ENCODE measurements at regions not wholly inside any gene's neighbourhood (a gene's known extent, or its start where the extent isn't known, plus 50 kb on each side); places are given as distances from the start of the nearest gene placed in this dataset.

GRCh38 chr1:57926025-57926552, 502.2 kb upstream of the DAB1 start:
- H3K36me3 ChIP-seq = no peaks in the 10 kb centered on the region
- WGBS, 5 donors = 65 to 77% (median 69%) methylated on average over 4 of the region's 4 CpGs
- no peaks in the 10 kb centered on the region for H3K4me1 ChIP-seq
- no peak for DNase-seq
- no peaks in the 10 kb centered on the region for H3K27me3 ChIP-seq (replicated peaks in 1 of 7)
- no peak overlapping the region for H3K4me3 ChIP-seq
- H3K9me3 ChIP-seq = no peaks in the 10 kb centered on the region
- TF ChIP-seq POLR2AphosphoS5 (IDR thresholded peaks at IDR 0.05) (no peak), CTCF (IDR thresholded peaks at IDR 0.05 in 8 of 11, conservative IDR thresholded peaks at IDR 0.05 in 3 of 11) (no peak), POLR2A (IDR thresholded peaks at IDR 0.05) (no peak)
- intact Hi-C loops (cut with DNase I; ENCODE audit: low total_unique reads) = no loop called here
- H3K27ac ChIP-seq = no peak overlapping the region

GRCh38 chr1:57925226-57925625, 501.4 kb upstream of the DAB1 start:
- Histone ChIP-seq H3K36me3 (no peaks in the 10 kb centered on the region), H3K4me3 (no peak overlapping the region), H3K9me3 (no peaks in the 10 kb centered on the region), H3K27ac (no peak overlapping the region), H3K4me1 (no peaks in the 10 kb centered on the region), H3K27me3 (replicated peaks in 1 of 7) (no peaks in the 10 kb centered on the region)
- DNase-seq = no peak
- WGBS, 5 donors = 69 to 86% (median 82%) methylated on average over 2 of the region's 2 CpGs
- intact Hi-C loops (cut with DNase I; ENCODE audit: low total_unique reads) = no loop called here
- TF ChIP-seq POLR2AphosphoS5 (IDR thresholded peaks at IDR 0.05) = no peak

- intact Hi-C loops (cut with DNase I; ENCODE audit: low total_unique reads) = no loop called here
- no peak overlapping the region for H3K27ac ChIP-seq
- H3K9me3 ChIP-seq = no peaks in the 10 kb centered on the region
- no peaks in the 10 kb centered on the region for H3K27me3 ChIP-seq (replicated peaks in 1 of 7)
- no peak for TF ChIP-seq CTCF (IDR thresholded peaks at IDR 0.05 in 8 of 11, conservative IDR thresholded peaks at IDR 0.05 in 3 of 11)
- no peak for TF ChIP-seq POLR2A (IDR thresholded peaks at IDR 0.05)
- no peak for TF ChIP-seq POLR2AphosphoS5 (IDR thresholded peaks at IDR 0.05)
- H3K4me1 ChIP-seq = no peaks in the 10 kb centered on the region
- no peak for DNase-seq
- no peaks in the 10 kb centered on the region for H3K36me3 ChIP-seq
- no peak overlapping the region for H3K4me3 ChIP-seq
Observed at GRCh38 chr1:57922130-57922529, 498.3 kb upstream of the DAB1 start.

GRCh38 chr1:57916041-57916440, 492.2 kb upstream of the DAB1 start:
- H3K36me3 ChIP-seq = no peaks in the 10 kb centered on the region
- no peak overlapping the region for H3K4me3 ChIP-seq
- no peak for TF ChIP-seq POLR2A (IDR thresholded peaks at IDR 0.05)
- TF ChIP-seq POLR2AphosphoS5 (IDR thresholded peaks at IDR 0.05) = no peak
- no peak for TF ChIP-seq CTCF (IDR thresholded peaks at IDR 0.05 in 8 of 11, conservative IDR thresholded peaks at IDR 0.05 in 3 of 11)
- H3K27me3 ChIP-seq (replicated peaks in 1 of 7) = peaks cover 0 to 4% (median 0%) of the 10 kb centered on the region in 7 donors
- 82 to 91% (median 85%) methylated on average over 6 of the region's 6 CpGs for WGBS, 5 donors
- H3K9me3 ChIP-seq = peaks cover 0 to 5% (median 0%) of the 10 kb centered on the region in 8 donors
- intact Hi-C loops (cut with DNase I; ENCODE audit: low total_unique reads) = no loop called here
- DNase-seq = no peak
- H3K27ac ChIP-seq = no peak overlapping the region
- no peaks in the 10 kb centered on the region for H3K4me1 ChIP-seq

- Histone ChIP-seq H3K36me3 (no peaks in the 10 kb centered on the region), H3K27me3 (replicated peaks in 1 of 7) (peaks cover 0 to 5% (median 0%) of the 10 kb centered on the region in 7 donors), H3K27ac (no peak overlapping the region), H3K4me3 (no peak overlapping the region), H3K4me1 (no peaks in the 10 kb centered on the region), H3K9me3 (peaks cover 0 to 5% (median 0%) of the 10 kb centered on the region in 8 donors)
- 75 to 93% (median 81%) methylated on average over 4 of the region's 4 CpGs for WGBS, 5 donors
- TF ChIP-seq POLR2A (IDR thresholded peaks at IDR 0.05) = no peak
- TF ChIP-seq POLR2AphosphoS5 (IDR thresholded peaks at IDR 0.05) = no peak
- no peak for TF ChIP-seq CTCF (IDR thresholded peaks at IDR 0.05 in 8 of 11, conservative IDR thresholded peaks at IDR 0.05 in 3 of 11)
- intact Hi-C loops (cut with DNase I; ENCODE audit: low total_unique reads) = no loop called here
- no peak for DNase-seq
Observed at GRCh38 chr1:57911427-57911826, 487.6 kb upstream of the DAB1 start.

All from spleen (tissue), 11 donors.